Ovary (tissue), 3 donors: ENCODE measurements at regions not wholly inside any gene's neighbourhood (a gene's known extent, or its start where the extent isn't known, plus 50 kb on each side); places are given as distances from the start of the nearest gene placed in this dataset.

Experiments used
- EP300 ChIP-seq: sonication (generic); formaldehyde crosslinking; IDR thresholded peaks from one replicate; pipeline ENCODE4 v1.6.1; 2017; ENCODE audit warnings: antibody characterized with exemption
- POLR2A ChIP-seq: fragments of 450-650 bp; IDR thresholded peaks from one replicate; pipeline ENCODE4 v1.6.1; 2017; ENCODE audit warnings: antibody characterized with exemption, mild to moderate bottlenecking, moderate library complexity
- TF ChIP-seq, protein P1 (sequence below), 3 donors: fragments of 450-650 bp in 2 of 3; fragments of 200-600 bp in 1 of 3; IDR thresholded peaks; one replicate each; pipeline versions ENCODE4 v1.5.1 to v1.8.0; 2016 to 2022; ENCODE audit warnings: antibody characterized with exemption in 3 of 3, mild to moderate bottlenecking in 1 of 3
- donor health status: DM: no; HTN: no; CAD: no.

GRCh38 chr5:87777877-87778276, 365.1 kb upstream of the CCNH start:
- TF ChIP-seq, protein P1, sequence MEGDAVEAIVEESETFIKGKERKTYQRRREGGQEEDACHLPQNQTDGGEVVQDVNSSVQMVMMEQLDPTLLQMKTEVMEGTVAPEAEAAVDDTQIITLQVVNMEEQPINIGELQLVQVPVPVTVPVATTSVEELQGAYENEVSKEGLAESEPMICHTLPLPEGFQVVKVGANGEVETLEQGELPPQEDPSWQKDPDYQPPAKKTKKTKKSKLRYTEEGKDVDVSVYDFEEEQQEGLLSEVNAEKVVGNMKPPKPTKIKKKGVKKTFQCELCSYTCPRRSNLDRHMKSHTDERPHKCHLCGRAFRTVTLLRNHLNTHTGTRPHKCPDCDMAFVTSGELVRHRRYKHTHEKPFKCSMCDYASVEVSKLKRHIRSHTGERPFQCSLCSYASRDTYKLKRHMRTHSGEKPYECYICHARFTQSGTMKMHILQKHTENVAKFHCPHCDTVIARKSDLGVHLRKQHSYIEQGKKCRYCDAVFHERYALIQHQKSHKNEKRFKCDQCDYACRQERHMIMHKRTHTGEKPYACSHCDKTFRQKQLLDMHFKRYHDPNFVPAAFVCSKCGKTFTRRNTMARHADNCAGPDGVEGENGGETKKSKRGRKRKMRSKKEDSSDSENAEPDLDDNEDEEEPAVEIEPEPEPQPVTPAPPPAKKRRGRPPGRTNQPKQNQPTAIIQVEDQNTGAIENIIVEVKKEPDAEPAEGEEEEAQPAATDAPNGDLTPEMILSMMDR (IDR thresholded peaks at IDR 0.05), result no peak
- TF ChIP-seq POLR2A, result no peak
- TF ChIP-seq EP300, result no peak
